Motor neuron (in vitro differentiated cells): ENCODE measurements at regions not wholly inside any gene's neighbourhood (a gene's known extent, or its start where the extent isn't known, plus 50 kb on each side); places are given as distances from the start of the nearest gene placed in this dataset.
"Not testable (repeated sequence)": the region's sequence is repeated elsewhere in the genome, so short reads cannot be mapped to it uniquely, and the experiment has no call there.

ENCODE experiments used
- ATAC-seq, 8 experiments: fragments of 200-7000 bp; cut with Tn5 transposase; replicated peaks in 6 of 8; 2 replicates each; pipeline ENCODE4 v1.8.0; 2021; ENCODE audit warnings: mild to moderate bottlenecking in 8 of 8, moderate library complexity in 8 of 8
- H3K27ac ChIP-seq, 2 donors: fragments of 250-450 bp; sonication (Bioruptor Pico); 2 replicates each; pipeline ENCODE4 v1.9.0; 2021; ENCODE audit warnings: antibody characterized with exemption in 2 of 2, mild to moderate bottlenecking in 2 of 2, moderate library complexity in 1 of 2
- H3K4me1 ChIP-seq, 2 donors: fragments of 250-450 bp; sonication (Bioruptor Pico); replicated peaks in 1 of 2; 2 replicates each; pipeline ENCODE4 v1.6.1; 2021; ENCODE audit warnings: antibody characterized with exemption in 2 of 2, mild to moderate bottlenecking in 2 of 2, moderate library complexity in 1 of 2
- H3K4me3 ChIP-seq, 5 donors: fragments of 250-450 bp; sonication (Bioruptor Pico); 2 replicates each; pipeline ENCODE4 v1.9.0; 2021; ENCODE audit warnings: antibody characterized with exemption in 5 of 5, mild to moderate bottlenecking in 5 of 5, moderate library complexity in 4 of 5
- WGBS, 10 experiments: fragments of 450-650 bp; shearing (Covaris generic); methylation state at CpG; one replicate each; pipeline ENCODE4 v1.0.0; 2022; 5-methylcytosine and 5-hydroxymethylcytosine counted together
- in situ Hi-C, 9 experiments: fragments of 400-800 bp; cut with MboI; loops; one replicate each; pipeline ENCODE4 v1.15.0; 2021; ENCODE audit warnings: low sequenced_read_pairs in 9 of 9, low pct_unique_long_range_greater_than_20kb in 2 of 9; ENCODE audit not compliant: unreplicated experiment in 9 of 9

GRCh38 chr1:200496937-200497336 lies 87.1 kb upstream of the ZNF281 start:
- ATAC-seq, result no peak
- in situ Hi-C loops, result loop anchor here in 7 of 9 experiments (10.0 to 25.0 kb wide), 4 partner anchors 210 to 812 kb away; no protein-coding TSS in a partner anchor
- 33 to 100% (median 90%) methylated on average over 1 to 2 of the region's 2 CpGs; no CpG with 5 or more reads in 1 of the 10 experiments for WGBS, 10 experiments
- Histone ChIP-seq H3K27ac (no peak overlapping the region), H3K4me3 (no peak overlapping the region), H3K4me1 (peaks cover 5 to 7% of the 10 kb centered on the region in 2 donors)

DNA sequence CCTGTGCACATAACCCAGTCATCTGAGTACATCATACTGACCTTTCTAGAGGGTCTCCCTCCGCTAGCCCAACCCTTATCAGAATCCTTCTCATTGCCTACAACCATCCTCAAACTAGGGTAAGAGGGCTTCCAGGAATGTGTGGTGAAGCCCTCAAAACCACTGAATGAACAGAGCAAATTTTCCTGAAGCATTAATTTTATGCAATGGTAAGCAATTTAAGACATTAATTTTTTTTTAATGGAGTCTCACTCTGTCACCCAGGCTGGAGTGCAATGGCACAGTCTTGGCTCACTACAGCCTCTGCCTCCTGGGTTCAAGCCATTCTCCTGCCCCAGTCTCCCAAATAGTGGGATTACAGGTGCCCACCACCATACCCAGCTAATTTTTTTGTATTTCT lies 86.1 kb upstream of the ZNF281 start:
- Histone ChIP-seq H3K27ac (no peak overlapping the region), H3K4me3 (no peak overlapping the region), H3K4me1 (peaks cover 5 to 7% of the 10 kb centered on the region in 2 donors)
- ATAC-seq, result no peak
- in situ Hi-C loops, result loop anchor here in 7 of 9 experiments (10.0 to 25.0 kb wide), 4 partner anchors 209 to 811 kb away; no protein-coding TSS in a partner anchor
- WGBS, 10 experiments, result 38 to 100% (median 83%) methylated on average over 1 of the region's 1 CpG; no CpG with 5 or more reads in 2 of the 10 experiments

GRCh38 chr1:200493344-200493743 lies 83.5 kb upstream of the ZNF281 start:
- H3K4me1 ChIP-seq, result peaks cover 5 to 7% of the 10 kb centered on the region in 2 donors
- ATAC-seq, result peak in 5 of 8 experiments; percentile 52 to 90 (median 77)
- H3K27ac ChIP-seq, result no peak overlapping the region
- in situ Hi-C loops, result loop anchor here in 7 of 9 experiments (10.0 to 25.0 kb wide), 4 partner anchors 206 to 809 kb away; no protein-coding TSS in a partner anchor
- WGBS, 10 experiments, result 21 to 57% (median 29%) methylated on average over 1 to 4 of the region's 4 CpGs; no CpG with 5 or more reads in 4 of the 10 experiments
- no peak overlapping the region for H3K4me3 ChIP-seq

DNA sequence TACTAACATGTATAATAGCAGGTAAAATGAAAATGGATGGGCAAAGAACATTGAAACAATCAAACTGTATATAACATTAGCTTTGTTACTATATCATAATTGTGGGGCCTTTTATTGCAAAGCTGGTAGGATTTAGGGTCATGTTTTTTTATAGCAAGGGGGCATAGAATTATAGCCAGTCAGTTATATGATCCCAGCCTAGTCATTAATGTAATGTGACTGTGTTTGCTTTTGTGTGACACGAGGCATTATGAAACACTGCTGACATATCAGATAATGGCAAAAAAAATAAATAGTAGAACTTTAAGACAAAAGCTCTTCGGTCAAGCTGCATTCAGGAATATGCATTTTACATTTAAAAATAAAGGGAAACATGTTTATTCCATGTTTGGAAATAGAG lies 81.3 kb upstream of the ZNF281 start:
- WGBS, 10 experiments, result 25 to 100% (median 50%) methylated on average over 1 to 2 of the region's 2 CpGs
- H3K4me1 ChIP-seq, result peaks cover 5 to 7% of the 10 kb centered on the region in 2 donors
- no peak overlapping the region for H3K27ac ChIP-seq
- in situ Hi-C loops, result loop anchor here in 7 of 9 experiments (10.0 to 25.0 kb wide), 4 partner anchors 204 to 806 kb away; no protein-coding TSS in a partner anchor
- ATAC-seq, result no peak
- no peak overlapping the region for H3K4me3 ChIP-seq

DNA sequence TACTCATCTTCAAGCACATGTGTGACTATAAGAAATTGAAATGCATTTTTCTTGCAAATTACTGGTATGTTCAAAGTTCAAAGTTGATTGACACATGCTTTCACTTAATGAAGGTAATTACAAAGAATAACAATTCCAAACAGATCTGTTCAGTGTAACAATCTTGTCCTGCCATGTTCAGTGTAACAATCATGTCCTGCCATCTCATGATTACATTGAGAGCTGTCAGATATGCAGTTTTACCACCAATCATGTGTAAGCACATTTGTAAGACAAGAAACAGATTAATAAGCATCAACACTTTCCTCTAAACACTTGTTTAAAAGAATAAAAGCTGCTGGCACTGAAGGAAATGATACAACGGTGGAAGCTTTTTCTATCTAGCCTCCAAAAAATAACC lies 80.3 kb upstream of the ZNF281 start:
- in situ Hi-C loops, result loop anchor here in 7 of 9 experiments (10.0 to 25.0 kb wide), 4 partner anchors 203 to 805 kb away; no protein-coding TSS in a partner anchor
- WGBS, 10 experiments, result 20 to 100% (median 66%) methylated on average over 1 of the region's 1 CpG; no CpG with 5 or more reads in 2 of the 10 experiments
- no peak overlapping the region for H3K27ac ChIP-seq
- ATAC-seq, result no peak
- H3K4me1 ChIP-seq, result peaks cover 5 to 7% of the 10 kb centered on the region in 2 donors
- no peak overlapping the region for H3K4me3 ChIP-seq

GRCh38 chr1:200488375-200489165 lies 78.7 kb upstream of the ZNF281 start:
- peaks cover under 1 to 4% of the 10 kb centered on the region in 2 donors for H3K4me1 ChIP-seq
- WGBS, 10 experiments, result 7 to 61% (median 28%) methylated on average over 3 to 15 of the region's 15 CpGs
- H3K27ac ChIP-seq, result no peak overlapping the region
- peak; percentile 70 to 94 (median 78) for ATAC-seq
- in situ Hi-C loops, result loop anchor here in 7 of 9 experiments (10.0 to 25.0 kb wide), 4 partner anchors 201 to 814 kb away; no protein-coding TSS in a partner anchor
- no peak overlapping the region for H3K4me3 ChIP-seq

DNA sequence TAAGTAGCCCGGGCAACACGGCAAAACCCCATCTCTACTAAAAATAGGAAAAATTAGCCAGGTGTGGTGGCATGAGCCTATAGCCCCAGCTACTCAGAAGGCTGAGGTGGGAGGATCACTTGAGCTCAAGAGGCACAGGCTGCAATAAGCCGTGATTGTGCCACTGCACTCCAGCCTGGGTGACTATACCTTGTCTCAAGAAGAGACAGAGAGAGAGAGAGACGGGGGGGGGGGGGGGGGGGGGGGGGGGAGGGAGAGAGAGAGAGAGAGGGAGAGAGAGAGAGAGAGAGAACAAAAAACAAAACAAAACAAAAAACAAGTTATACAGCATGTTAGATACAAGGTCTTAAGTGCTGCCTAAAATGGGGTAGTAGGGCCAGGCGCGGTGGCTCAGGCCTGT lies 77.8 kb upstream of the ZNF281 start:
- H3K27ac ChIP-seq, result no peak overlapping the region
- H3K4me1 ChIP-seq, result no peaks in the 10 kb centered on the region
- no peak overlapping the region for H3K4me3 ChIP-seq
- WGBS, 10 experiments, result 80 to 100% (median 83%) methylated on average over 1 to 3 of the region's 6 CpGs; no CpG with 5 or more reads in 4 of the 10 experiments
- in situ Hi-C loops, result loop anchor here in 7 of 9 experiments (10.0 to 25.0 kb wide), 4 partner anchors 200 to 813 kb away; no protein-coding TSS in a partner anchor
- ATAC-seq, result no peak

DNA sequence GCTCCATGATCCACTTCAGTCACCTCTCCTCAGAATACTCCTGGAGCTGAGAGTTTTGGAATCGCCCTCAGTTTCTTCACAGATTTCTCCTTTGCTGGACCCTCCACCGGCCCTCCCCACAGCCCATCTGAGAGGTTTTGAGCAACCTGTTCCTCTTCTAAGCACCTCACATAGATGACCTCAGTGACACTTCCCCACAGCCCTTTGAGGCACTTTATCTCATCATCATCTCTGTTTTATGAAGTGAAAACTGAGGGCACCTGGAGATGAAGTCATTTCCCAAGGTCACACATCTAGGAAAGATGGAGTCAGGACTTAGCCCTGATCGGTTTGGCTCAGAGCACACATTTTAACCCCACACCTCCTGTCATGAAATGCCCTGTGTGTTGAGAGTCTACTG lies 76.8 kb upstream of the ZNF281 start:
- WGBS, 10 experiments, result 48 to 83% (median 79%) methylated on average over 1 to 3 of the region's 3 CpGs; no CpG with 5 or more reads in 4 of the 10 experiments
- in situ Hi-C loops, result loop anchor here in 7 of 9 experiments (10.0 to 25.0 kb wide), 4 partner anchors 199 to 812 kb away; no protein-coding TSS in a partner anchor
- ATAC-seq, result no peak

GRCh38 chr1:200484438-200484946 lies 74.7 kb upstream of the ZNF281 start:
- H3K4me1 ChIP-seq, H3K27ac ChIP-seq, ATAC-seq, H3K4me3 ChIP-seq: not testable (repeated sequence)
- 40 to 95% (median 93%) methylated on average over 1 to 7 of the region's 7 CpGs; no CpG with 5 or more reads in 3 of the 10 experiments for WGBS, 10 experiments
- in situ Hi-C loops, result loop anchor here in 7 of 9 experiments (10.0 to 25.0 kb wide), 4 partner anchors 197 to 810 kb away; no protein-coding TSS in a partner anchor

More for the DNA sequence above, 76.8 kb upstream of the ZNF281 start:
- Histone ChIP-seq H3K4me3 (no peak overlapping the region), H3K4me1 (no peaks in the 10 kb centered on the region), H3K27ac (no peak overlapping the region)

GRCh38 chr1:200483491-200484143 lies 73.8 kb upstream of the ZNF281 start:
- ATAC-seq, result peak; percentile 18 to 100 (median 99)
- Histone ChIP-seq H3K4me3 (no peak overlapping the region), H3K27ac (no peak overlapping the region), H3K4me1 (no peaks in the 10 kb centered on the region)
- WGBS, 10 experiments, result 0 to 63% (median 37%) methylated on average over 1 to 5 of the region's 5 CpGs; no CpG with 5 or more reads in 1 of the 10 experiments
- in situ Hi-C loops, result loop anchor here in 7 of 9 experiments (10.0 to 25.0 kb wide), 4 partner anchors 196 to 809 kb away; no protein-coding TSS in a partner anchor

DNA sequence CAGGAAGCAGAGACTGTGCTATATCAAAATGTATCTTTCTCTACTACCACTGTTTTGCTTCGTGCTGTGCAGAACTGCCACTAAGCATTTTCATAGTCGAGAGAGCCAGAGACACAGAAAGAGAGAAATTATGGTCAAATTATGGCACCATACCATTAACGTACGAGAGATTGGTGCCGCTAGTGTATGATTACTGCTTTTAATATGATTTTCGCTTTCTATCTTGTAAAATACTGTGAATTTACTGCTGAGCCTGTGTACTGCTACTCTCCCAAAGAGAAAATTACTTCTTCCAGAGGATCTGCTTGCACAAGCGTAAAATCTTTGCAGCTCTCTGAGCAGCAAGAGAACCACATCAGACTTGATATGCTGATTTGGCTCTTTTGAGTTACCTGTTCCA lies 71.1 kb upstream of the ZNF281 start:
- in situ Hi-C loops, result loop anchor here in 7 of 9 experiments (10.0 to 25.0 kb wide), 4 partner anchors 194 to 806 kb away; no protein-coding TSS in a partner anchor
- no peak overlapping the region for H3K27ac ChIP-seq
- no peak for ATAC-seq
- no peaks in the 10 kb centered on the region for H3K4me1 ChIP-seq
- no peak overlapping the region for H3K4me3 ChIP-seq
- 50 to 100% (median 85%) methylated on average over 1 to 7 of the region's 7 CpGs for WGBS, 10 experiments

GRCh38 chr1:200479816-200480215 lies 70.0 kb upstream of the ZNF281 start:
- in situ Hi-C loops, result loop anchor here in 7 of 9 experiments (10.0 to 25.0 kb wide), 4 partner anchors 193 to 805 kb away; no protein-coding TSS in a partner anchor
- no peak for ATAC-seq

More at GRCh38 chr1:200479816-200480215, 70.0 kb upstream of the ZNF281 start:
- Histone ChIP-seq H3K4me3 (no peak overlapping the region), H3K27ac (no peak overlapping the region), H3K4me1 (peaks cover 0 to 6% of the 10 kb centered on the region in 2 donors)
